ENCODE measurements at regions not wholly inside any gene's neighbourhood (a gene's known extent, or its start where the extent isn't known, plus 50 kb on each side); places are given as distances from the start of the nearest gene placed in this dataset.

DNA sequence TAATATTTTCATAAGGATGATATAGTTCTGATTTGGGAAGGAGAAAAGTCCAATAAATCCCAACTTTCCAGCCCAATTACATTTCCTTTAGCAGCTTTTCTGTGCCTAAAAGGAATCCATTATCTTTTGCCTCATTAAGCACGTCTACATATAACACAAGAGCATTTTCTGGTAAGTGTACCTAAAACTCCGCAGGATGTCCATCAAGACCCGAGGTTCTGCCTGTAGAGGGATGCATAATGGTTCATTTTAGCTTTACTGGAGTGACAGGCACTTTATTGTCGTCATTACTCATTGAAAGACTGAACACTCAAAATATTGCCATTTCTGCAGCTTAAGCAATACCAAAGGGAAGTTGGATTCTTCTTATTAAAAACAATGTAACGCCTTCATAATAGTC, 669.0 kb downstream of the PRELID2 start:
- no peak for DNase-seq

- no peak for DNase-seq
Measured at GRCh38 chr5:145163876-145164275, 671.3 kb downstream of the PRELID2 start.

DNA sequence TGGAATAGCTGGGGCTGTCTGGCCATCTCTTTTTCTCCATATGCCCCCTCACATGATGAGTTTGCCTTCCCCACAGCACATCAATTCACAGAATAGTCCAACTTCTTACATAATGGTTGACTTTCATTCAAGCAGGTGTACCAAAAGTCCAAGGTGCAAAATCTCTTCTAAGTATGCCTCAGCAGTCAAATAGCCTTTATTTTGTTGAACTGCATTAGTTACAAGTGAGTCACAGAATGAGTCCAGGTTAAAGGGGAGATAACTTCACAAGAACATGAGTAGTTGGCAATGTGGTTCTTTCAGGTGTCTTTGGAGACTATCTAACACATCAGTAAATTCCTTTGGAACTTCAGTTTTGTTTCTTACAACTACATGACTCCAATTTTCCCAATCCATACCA, 672.5 kb downstream of the PRELID2 start:
- no peak for DNase-seq

- no peak for DNase-seq
Measured at GRCh38 chr5:145161391-145161790, 673.8 kb downstream of the PRELID2 start.

DNA sequence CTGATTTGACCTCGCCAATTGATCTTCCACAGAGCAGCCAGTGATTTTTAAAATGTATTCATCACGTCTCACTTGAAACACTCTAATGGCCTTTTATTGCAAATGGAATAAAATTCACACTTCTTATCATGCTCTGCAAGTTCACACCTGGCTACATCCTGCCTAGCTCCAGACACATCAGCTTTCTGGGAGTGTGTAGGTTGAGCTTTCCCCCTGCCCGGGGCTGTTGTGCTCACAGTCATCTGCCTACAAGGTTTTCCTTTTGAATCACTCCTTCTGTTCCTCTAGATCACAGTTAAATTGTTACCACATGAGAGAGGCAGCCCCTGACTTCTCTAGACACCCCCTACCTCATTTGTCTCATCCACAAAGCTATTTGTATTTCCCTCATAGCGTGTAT, 674.5 kb downstream of the PRELID2 start:
- DNase-seq: no peak

GRCh38 chr5:145158730-145159129, 676.4 kb downstream of the PRELID2 start:
- no peak for DNase-seq

- no peak for DNase-seq
Measured at GRCh38 chr5:145157841-145158240, 677.3 kb downstream of the PRELID2 start.

DNA sequence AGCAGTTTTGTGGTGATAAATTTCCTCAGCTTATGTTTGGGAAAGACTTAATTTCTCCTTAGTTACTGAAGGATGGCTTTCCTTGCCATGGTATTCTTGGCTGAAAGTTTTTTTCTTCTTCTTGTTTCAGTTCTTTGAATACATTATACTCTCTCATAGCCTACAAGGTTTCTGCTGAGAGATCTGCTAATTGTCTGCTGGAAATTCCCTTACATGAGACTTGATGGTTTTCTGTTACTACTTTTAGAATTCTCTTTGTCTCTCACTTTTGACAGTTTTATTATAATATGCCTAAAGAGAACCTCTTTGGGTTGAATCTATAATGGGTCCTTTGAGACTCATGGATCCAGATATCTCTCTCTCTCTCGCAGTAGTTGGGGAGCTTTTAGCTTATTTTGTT, 693.6 kb downstream of the PRELID2 start:
- DNase-seq: no peak

- DNase-seq: no peak
Measured at GRCh38 chr5:145130996-145131395, 704.1 kb downstream of the PRELID2 start.

GRCh38 chr5:145129797-145130196, 705.3 kb downstream of the PRELID2 start:
- no peak for DNase-seq

GRCh38 chr5:145124806-145125205, 710.3 kb downstream of the PRELID2 start:
- no peak for DNase-seq

DNA sequence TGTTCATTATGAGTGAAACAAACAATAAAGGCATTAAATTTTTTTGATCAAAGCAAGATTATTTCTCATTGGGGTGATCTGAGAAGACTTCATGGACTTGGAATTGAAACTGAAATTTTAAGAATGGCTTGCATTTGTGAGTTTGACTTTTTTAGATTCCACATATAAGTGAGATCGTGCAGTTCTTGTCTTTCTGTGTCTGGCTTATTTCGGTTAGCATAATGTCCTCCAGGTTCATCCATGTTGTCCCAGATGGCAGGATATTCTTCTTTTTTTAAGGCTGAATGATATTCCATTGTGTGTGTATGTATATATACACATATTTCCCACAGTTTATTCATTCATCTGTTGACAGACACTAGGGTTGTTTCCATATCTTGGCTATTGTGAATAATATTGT, 716.5 kb downstream of the PRELID2 start:
- no peak for DNase-seq

DNA sequence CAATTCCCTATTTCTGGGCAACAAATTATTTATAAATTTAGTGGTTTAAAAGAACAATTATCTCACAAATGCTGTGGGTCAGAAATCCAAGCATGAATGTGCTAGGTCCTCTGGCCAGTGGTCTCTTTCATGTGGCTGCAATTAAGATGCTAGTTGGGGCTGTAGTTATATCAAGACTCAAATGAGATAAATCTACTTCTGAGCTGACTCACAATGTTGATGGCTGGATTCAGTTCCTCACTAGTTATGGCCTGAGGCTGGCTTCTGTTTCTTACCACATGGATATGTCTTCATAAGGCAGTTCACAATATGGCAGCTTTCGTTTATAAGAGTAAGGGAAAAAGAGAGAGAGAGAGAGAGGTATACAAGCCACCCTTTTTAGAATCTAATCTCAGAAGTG, 717.0 kb downstream of the PRELID2 start:
- no peak for DNase-seq

- DNase-seq: no peak
Measured at GRCh38 chr5:145117285-145117684, 717.9 kb downstream of the PRELID2 start.

DNA sequence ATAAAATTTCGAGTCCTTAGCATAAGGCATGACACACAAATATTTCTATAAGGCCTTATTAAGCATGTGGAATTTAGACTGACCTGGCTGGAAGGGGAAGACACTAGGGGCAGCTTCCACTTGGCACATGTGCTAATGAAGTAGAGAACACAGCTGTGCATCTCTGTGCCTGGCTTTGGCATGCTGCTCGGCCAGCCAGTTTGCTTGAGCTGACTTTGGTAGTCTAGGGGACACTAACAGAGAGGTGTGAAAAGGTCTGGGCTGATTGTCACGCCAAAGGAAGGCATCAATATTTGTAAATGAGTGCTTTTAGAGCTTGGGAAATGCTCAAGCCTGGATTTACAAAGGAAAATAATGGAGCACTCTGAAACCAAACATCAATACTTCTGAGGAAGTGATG, 723.7 kb downstream of the PRELID2 start:
- DNase-seq: no peak

GRCh38 chr5:145110834-145111233, 724.3 kb downstream of the PRELID2 start:
- DNase-seq: no peak

DNA sequence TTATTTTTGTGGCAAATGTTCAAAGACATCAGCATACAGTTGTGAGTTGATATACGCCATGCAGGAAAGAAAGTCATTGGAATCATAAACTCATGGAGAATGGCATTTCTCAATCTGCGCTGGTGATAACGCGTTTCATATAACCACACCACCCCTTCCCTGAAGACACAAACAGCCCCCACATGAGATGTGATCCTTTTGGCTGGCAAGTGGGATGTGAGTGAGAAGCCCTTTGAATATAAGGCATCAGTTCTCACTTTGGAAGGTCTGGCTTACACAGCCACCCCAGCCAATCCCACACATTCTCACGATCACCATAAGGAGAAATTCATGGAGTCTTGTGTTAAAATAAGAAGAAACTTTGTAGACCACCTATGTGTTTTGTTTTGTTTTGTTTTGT, 725.0 kb downstream of the PRELID2 start:
- DNase-seq: no peak

DNA sequence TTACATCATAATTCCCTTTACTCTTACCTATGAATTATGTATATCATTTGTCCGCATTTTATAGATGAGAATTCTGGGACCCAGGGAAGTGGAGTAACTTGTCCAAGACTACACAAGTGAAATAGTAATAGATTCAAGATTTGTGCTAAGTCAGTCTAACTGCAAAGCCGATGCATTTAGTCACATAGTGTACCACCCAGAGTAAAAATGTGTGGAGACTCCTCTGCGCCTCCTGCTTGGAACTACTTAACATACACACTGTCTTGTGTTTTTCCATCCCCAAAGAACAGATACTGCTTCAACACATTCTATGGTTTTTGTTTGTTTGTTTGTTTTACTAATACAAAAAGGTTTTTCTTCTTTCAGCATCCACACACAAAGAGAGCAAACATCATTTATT, 729.8 kb downstream of the PRELID2 start:
- no peak for DNase-seq

DNA sequence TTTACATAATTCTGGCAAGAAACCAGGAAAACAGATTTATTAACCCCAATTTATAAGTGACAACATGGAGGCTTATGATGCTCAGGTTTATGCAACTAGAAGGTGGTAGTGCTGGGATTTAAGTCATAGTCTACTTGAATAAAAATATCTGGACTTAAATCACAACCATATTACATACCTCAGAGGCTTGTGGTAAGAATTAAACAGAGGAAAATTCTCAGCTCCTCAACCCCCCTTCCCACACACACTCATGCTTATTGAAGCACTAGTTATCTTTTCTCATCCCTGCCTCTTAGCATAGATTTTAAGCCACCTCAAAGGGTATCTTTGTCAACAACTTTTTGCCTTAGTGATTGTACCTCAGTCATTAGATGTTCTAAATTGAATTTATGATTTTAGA, 731.0 kb downstream of the PRELID2 start:
- no peak for DNase-seq

DNA sequence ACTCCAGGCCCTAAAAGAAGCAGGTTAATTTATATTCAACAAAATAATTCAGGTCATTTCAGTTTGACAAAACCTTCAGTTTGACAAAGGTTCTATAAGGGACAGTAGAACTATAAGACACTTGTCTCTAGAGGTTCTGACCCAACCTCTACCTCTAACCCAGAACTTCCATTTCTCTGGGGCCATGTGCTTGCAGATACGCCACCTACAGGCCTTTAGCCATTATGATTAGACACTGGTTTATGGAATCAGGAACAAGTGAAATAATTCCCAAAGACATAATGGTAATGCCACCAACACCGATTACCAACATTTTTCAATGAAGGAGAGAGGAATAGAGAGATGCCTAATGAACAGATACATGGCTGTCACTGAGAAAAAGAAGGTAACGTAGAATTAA, 733.9 kb downstream of the PRELID2 start:
- DNase-seq: no peak

DNA sequence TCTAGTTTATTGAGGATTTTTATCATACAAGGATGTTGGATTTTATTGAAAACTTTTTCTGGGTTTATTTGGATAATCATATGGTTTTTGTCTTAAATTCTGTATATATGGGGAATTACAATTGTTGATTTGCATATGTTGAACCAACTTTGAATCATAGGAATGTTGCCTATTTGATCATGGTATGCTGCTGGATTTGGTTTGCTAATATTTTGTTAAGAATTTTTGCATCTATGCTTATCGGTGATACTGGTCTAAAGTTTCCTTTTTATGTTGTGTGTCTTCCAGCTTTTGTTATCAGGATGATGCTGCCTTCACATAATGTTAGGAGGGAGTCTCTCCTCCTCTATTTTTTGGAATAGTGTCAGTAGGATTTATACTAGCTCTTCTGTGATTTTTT, 745.0 kb downstream of the PRELID2 start:
- DNase-seq: no peak

DNA sequence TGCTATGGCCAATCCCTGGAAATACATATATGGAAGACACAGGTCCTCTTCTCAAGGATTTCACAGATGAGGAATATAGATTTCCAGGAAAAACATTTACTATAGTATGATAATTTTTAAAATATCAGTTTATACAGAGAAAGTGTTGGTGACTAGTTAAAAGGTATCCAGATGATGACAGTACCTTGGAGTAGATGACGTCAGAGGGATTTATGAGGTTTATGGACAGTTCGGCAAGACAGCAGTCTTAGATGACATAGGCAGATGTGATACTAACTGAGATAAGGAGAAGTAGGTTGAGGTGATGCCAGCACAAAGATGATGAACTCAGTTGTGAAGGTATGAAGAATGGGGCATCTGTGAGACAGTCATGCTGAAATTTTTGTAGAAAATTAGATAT, 750.3 kb downstream of the PRELID2 start:
- no peak for DNase-seq

DNA sequence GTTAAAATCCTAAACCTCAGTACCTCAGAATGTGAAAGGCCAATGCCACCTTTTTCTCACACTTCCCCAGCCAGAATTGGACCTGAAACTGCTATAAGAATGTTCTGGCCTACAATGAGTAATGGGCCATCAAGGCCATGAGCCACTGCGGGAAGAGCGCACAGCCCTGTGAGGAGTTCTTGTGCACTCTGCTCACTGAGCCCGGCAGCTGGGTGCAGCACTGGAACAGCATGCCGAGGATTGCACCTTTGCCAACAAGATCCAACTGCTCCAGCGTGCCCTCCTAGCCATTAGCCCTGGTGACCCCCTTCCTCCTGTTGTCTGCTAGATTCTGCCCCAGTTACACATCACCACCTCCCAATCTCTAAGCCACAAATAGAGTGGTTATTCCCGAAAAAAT, 758.1 kb downstream of the PRELID2 start:
- DNase-seq: no peak

GRCh38 chr5:145076040-145076439, 759.1 kb downstream of the PRELID2 start:
- no peak for DNase-seq

- DNase-seq: no peak
Measured at GRCh38 chr5:145072889-145073288, 762.3 kb downstream of the PRELID2 start.

DNA sequence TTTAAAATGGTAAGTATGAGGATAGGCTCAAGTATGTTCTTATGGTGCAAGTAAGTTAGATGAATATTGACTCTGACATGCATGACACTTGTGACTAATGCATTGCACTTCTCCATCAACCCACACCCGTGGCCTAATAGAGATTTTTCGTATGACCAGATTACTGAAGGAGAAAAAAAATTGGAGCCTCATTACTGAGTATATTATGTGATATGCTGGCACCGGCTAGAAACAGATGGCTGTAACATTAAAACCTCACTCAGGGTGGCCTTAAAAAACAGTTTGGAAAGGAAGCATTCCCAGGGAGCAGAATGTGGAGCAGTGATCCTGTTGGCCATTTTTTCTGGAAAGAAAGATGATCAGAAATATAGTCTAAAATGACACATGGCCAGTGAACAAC, 766.4 kb downstream of the PRELID2 start:
- DNase-seq: no peak

Measured in amniotic stem cell (primary cell).